B cell (primary cell): ENCODE measurements at regions not wholly inside any gene's neighbourhood (a gene's known extent, or its start where the extent isn't known, plus 50 kb on each side); places are given as distances from the start of the nearest gene placed in this dataset.

Experiments used
- ATAC-seq: fragments of 200-7000 bp; cut with Tn5 transposase; one replicate; pipeline ENCODE4 v1.10.0; 2021; ENCODE audit warnings: low read depth, mild to moderate bottlenecking, moderate number of reproducible peaks, moderate library complexity
- CTCF ChIA-PET: fragments of 350-600 bp; sonication (Branson Sonifier 250); formaldehyde crosslinking; loops from one replicate; lab custom pipeline; 2021; ENCODE audit warnings: antibody characterized with exemption, inconsistent platforms; lab: Charles Lee
- POLR2A ChIA-PET: fragments of 350-600 bp; sonication (Branson Sonifier 250); formaldehyde crosslinking; loops from one replicate; lab custom pipeline; 2021; ENCODE audit warnings: antibody characterized with exemption; lab: Charles Lee
- DNase-seq: peaks from one replicate; pipeline ENCODE4 v3.0.0; 2013
- H2AFZ ChIP-seq: 2 replicates; pipeline ENCODE4 v1.6.1; 2012; ENCODE audit warnings: mild to moderate bottlenecking, low read depth, low read length; ENCODE audit not compliant: insufficient read depth, poor library complexity, severe bottlenecking
- H3K27ac ChIP-seq, 2 donors: 1 replicate in 1 of 2; 2 replicates in 1 of 2; pipeline ENCODE4 v1.5.1; 2012 to 2013; ENCODE audit warnings: low read length in 2 of 2, mild to moderate bottlenecking in 2 of 2, moderate library complexity in 1 of 2
- H3K27me3 ChIP-seq, 4 experiments: fragments of 200-600 bp in 1 of 4; sonication (generic) in 1 of 4; replicated peaks in 1 of 4; 1 replicate in 2 of 4; 2 replicates in 2 of 4; pipeline versions ENCODE4 v1.6.1 to v1.7.0; 2013 to 2016; ENCODE audit warnings: low read length in 3 of 4, mild to moderate bottlenecking in 2 of 4, mixed read lengths in 1 of 4, moderate library complexity in 1 of 4; ENCODE audit not compliant: insufficient read depth in 4 of 4, control insufficient read depth in 3 of 4; ENCODE audit errors: control extremely low read depth in 1 of 4
- H3K36me3 ChIP-seq, 2 experiments: replicated peaks in 1 of 2; 1 replicate in 1 of 2; 2 replicates in 1 of 2; pipeline versions ENCODE4 v1.6.1 to v1.7.1; 2013; ENCODE audit warnings: low read length in 1 of 2; ENCODE audit not compliant: insufficient read depth in 2 of 2, control insufficient read depth in 1 of 2; ENCODE audit errors: control extremely low read depth in 1 of 2, extremely low read depth in 1 of 2
- H3K4me1 ChIP-seq, 2 donors: fragments of 200-600 bp in 1 of 2; sonication (generic) in 1 of 2; 1 replicate in 1 of 2; 2 replicates in 1 of 2; pipeline versions ENCODE4 v1.5.1 to v1.6.1; 2013 to 2017; ENCODE audit warnings: low read length in 2 of 2; ENCODE audit not compliant: control insufficient read depth in 2 of 2, insufficient read depth in 2 of 2
- H3K4me2 ChIP-seq: replicated peaks from 2 replicates; pipeline ENCODE3; 2012; ENCODE audit warnings: mild to moderate bottlenecking, low read depth, low read length; ENCODE audit not compliant: poor library complexity, severe bottlenecking
- H3K4me3 ChIP-seq, 5 experiments: fragments of 200-600 bp in 1 of 5; sonication (generic) in 1 of 5; 1 replicate in 3 of 5; 2 replicates in 2 of 5; pipeline versions ENCODE4 v1.5.1 to v1.7.0; 2011 to 2016; ENCODE audit warnings: low read length in 4 of 5, mild to moderate bottlenecking in 4 of 5, low read depth in 2 of 5, control low read depth in 1 of 5, moderate library complexity in 1 of 5; ENCODE audit not compliant: insufficient read depth in 1 of 5; ENCODE audit errors: control extremely low read depth in 1 of 5, extremely low read depth in 1 of 5
- H3K79me2 ChIP-seq: fragments of 200-600 bp; sonication (generic); one replicate; pipeline ENCODE4 v1.6.0; 2016; ENCODE audit warnings: low read length; ENCODE audit not compliant: control insufficient read depth, insufficient read depth
- H3K9ac ChIP-seq: fragments of 200-600 bp; sonication (generic); 2 replicates; pipeline ENCODE4 v1.6.1; 2017; ENCODE audit warnings: mild to moderate bottlenecking, low read length, moderate library complexity
- H3K9me3 ChIP-seq, 3 donors: one replicate each; pipeline versions ENCODE4 v1.6.1 to v1.7.1; 2013; ENCODE audit warnings: low read length in 2 of 3; ENCODE audit not compliant: control insufficient read depth in 2 of 3, insufficient read depth in 1 of 3; ENCODE audit errors: control extremely low read depth in 1 of 3
- H4K20me1 ChIP-seq: 2 replicates; pipeline ENCODE4 v1.6.0; 2012; ENCODE audit warnings: mild to moderate bottlenecking, low read length; ENCODE audit not compliant: insufficient read depth, control insufficient read depth, poor library complexity, severe bottlenecking
- H3K27ac Mint-ChIP-seq: one replicate; pipeline ENCODE4 v1.8.0; 2021; ENCODE audit warnings: mixed read lengths
- H3K27me3 Mint-ChIP-seq: one replicate; pipeline ENCODE4 v1.8.0; 2021; ENCODE audit warnings: mixed read lengths
- H3K4me1 Mint-ChIP-seq: one replicate; pipeline ENCODE4 v1.8.0; 2021; ENCODE audit warnings: mixed read lengths
- H3K4me3 Mint-ChIP-seq: one replicate; pipeline ENCODE4 v1.8.0; 2021; ENCODE audit warnings: mixed read lengths
- H3K9me3 Mint-ChIP-seq: one replicate; pipeline ENCODE4 v1.8.0; 2022; ENCODE audit warnings: mixed read lengths; ENCODE audit not compliant: insufficient read depth
- EZH2 ChIP-seq: IDR thresholded peaks from 2 replicates; pipeline ENCODE4 v1.6.1; 2012; ENCODE audit warnings: borderline replicate concordance, low read depth, mild to moderate bottlenecking, moderate library complexity, low read length; ENCODE audit not compliant: insufficient read depth, poor library complexity, severe bottlenecking
- WGBS: methylation state at CpG from one replicate; pipeline ENCODE4 v1.1.5; 2013; ENCODE audit warnings: missing lambda C conversion rate; ENCODE audit not compliant: insufficient coverage; 5-methylcytosine and 5-hydroxymethylcytosine counted together
- intact Hi-C: fragments of 100-400 bp; cut with micrococcal nuclease; formaldehyde crosslinking; loops from one replicate; pipeline ENCODE4 v1.10.0; 2022
- TF ChIP-seq, protein P1 (sequence below): fragments of 200-600 bp; IDR thresholded peaks from one replicate; pipeline ENCODE4 v1.8.0; 2022; ENCODE audit warnings: antibody characterized with exemption, mild to moderate bottlenecking

DNA sequence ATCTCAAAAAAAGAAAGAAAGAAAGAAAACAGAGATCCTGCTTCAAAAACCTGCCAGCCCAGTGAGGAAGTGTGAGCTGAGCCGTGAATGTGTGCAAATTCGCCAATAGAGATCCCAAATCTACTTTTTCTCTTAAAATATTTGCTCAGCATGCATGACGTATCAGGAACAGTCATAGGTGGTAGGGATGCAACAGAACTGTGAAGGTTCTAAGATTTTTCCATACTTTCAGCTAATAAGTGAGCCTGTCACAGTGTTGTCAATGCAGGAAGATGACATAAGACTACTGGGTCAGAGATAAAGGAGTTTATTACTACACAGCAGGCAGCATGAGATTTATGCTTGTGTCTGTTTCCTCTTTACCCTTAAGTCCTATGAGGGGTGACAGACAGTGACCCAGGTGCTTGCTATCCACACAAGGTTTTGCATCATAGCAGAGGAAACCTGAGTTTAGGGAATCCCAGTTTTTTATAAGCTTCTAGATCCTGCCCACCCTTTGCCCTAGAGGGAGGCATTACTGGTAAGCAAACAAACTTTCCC, 273.4 kb downstream of the BMP7 start:
- no peaks in the 10 kb centered on the region for H3K79me2 ChIP-seq
- WGBS = no CpG with 5 or more reads among the region's 3 CpGs
- H2AFZ ChIP-seq = no peak overlapping the region
- H3K9me3 Mint-ChIP-seq = no peaks in the 10 kb centered on the region
- no peak overlapping the region for H3K4me2 ChIP-seq
- intact Hi-C loops = no loop called here
- peaks cover 0 to 13% (median 1%) of the 10 kb centered on the region in 3 donors for H3K9me3 ChIP-seq
- no peaks in the 10 kb centered on the region for H3K4me1 ChIP-seq
- H4K20me1 ChIP-seq = no peaks in the 10 kb centered on the region
- CTCF ChIA-PET = no interaction called here
- no peak for TF ChIP-seq EZH2
- TF ChIP-seq, protein P1, sequence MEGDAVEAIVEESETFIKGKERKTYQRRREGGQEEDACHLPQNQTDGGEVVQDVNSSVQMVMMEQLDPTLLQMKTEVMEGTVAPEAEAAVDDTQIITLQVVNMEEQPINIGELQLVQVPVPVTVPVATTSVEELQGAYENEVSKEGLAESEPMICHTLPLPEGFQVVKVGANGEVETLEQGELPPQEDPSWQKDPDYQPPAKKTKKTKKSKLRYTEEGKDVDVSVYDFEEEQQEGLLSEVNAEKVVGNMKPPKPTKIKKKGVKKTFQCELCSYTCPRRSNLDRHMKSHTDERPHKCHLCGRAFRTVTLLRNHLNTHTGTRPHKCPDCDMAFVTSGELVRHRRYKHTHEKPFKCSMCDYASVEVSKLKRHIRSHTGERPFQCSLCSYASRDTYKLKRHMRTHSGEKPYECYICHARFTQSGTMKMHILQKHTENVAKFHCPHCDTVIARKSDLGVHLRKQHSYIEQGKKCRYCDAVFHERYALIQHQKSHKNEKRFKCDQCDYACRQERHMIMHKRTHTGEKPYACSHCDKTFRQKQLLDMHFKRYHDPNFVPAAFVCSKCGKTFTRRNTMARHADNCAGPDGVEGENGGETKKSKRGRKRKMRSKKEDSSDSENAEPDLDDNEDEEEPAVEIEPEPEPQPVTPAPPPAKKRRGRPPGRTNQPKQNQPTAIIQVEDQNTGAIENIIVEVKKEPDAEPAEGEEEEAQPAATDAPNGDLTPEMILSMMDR = no peak
- DNase-seq (no peak), ATAC-seq (no peak)
- peaks cover 13% of the 10 kb centered on the region for H3K27me3 Mint-ChIP-seq
- no peaks in the 10 kb centered on the region for H3K36me3 ChIP-seq
- H3K27ac ChIP-seq = no peak overlapping the region
- H3K4me3 ChIP-seq = no peak overlapping the region
- POLR2A ChIA-PET = no interaction called here
- H3K4me1 Mint-ChIP-seq = no peaks in the 10 kb centered on the region
- peaks cover 0 to 5% (median 0%) of the 10 kb centered on the region in 4 experiments for H3K27me3 ChIP-seq
- H3K4me3 Mint-ChIP-seq = no peak overlapping the region
- no peak overlapping the region for H3K27ac Mint-ChIP-seq
- H3K9ac ChIP-seq = no peak overlapping the region

DNA sequence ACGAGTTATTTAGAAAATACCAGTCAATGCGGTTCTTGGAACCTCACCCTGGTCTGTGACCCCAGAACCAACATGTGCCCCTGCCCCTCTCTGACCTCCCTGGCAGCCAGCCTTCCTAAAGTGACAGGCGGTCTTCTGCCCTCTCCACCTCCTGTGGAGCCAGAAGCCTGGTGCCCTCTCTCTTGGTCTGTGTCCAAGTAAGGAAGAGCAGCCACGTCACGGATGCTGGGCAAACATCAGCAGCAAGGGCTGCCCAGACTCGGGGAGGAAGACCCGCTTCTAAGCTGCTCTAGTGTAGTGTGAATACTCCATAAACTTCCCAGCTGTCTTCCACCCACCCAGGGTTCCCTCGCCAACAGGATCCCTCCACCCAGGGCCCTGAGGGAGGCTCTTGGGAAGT, 272.4 kb downstream of the BMP7 start:
- H3K27ac Mint-ChIP-seq = no peak overlapping the region
- Histone ChIP-seq H3K4me1 (no peaks in the 10 kb centered on the region), H3K9ac (no peak overlapping the region), H3K36me3 (no peaks in the 10 kb centered on the region), H3K79me2 (no peaks in the 10 kb centered on the region), H2AFZ (no peak overlapping the region), H3K27ac (no peak overlapping the region), H3K4me3 (no peak overlapping the region), H3K9me3 (peaks cover 0 to 16% (median 8%) of the 10 kb centered on the region in 3 donors), H3K27me3 (peaks cover 0 to 5% (median 0%) of the 10 kb centered on the region in 4 experiments), H3K4me2 (no peak overlapping the region), H4K20me1 (no peaks in the 10 kb centered on the region)
- peaks cover 10% of the 10 kb centered on the region for H3K27me3 Mint-ChIP-seq
- H3K9me3 Mint-ChIP-seq = peaks cover 4% of the 10 kb centered on the region
- 83% methylated on average over 6 of the region's 8 CpGs for WGBS
- H3K4me1 Mint-ChIP-seq = no peaks in the 10 kb centered on the region
- CTCF ChIA-PET = interaction anchor here (0.6 kb wide), 1 partner anchor 442 kb away, joined by 3 read pairs; no protein-coding TSS in a partner anchor
- intact Hi-C loops = no loop called here
- ATAC-seq (no peak), DNase-seq (no peak)
- no peak overlapping the region for H3K4me3 Mint-ChIP-seq
- POLR2A ChIA-PET = no interaction called here
- TF ChIP-seq EZH2 = no peak
- TF ChIP-seq, protein P1 = no peak
